Osteoblast (primary cell): ENCODE measurements at regions not wholly inside any gene's neighbourhood (a gene's known extent, or its start where the extent isn't known, plus 50 kb on each side); places are given as distances from the start of the nearest gene placed in this dataset.
A peak's percentile ranks its signal among the peaks of the same experiment; 100 is the strongest.
"Not testable (repeated sequence)": the region's sequence is repeated elsewhere in the genome, so short reads cannot be mapped to it uniquely, and the experiment has no call there.

Experiments
- DNase-seq: peaks from one replicate; pipeline ENCODE4 v3.0.0; 2011; ENCODE audit warnings: low spot score, mixed read lengths; ENCODE audit not compliant: insufficient read length; ENCODE audit errors: missing footprints
- H2AFZ ChIP-seq: 2 replicates; pipeline ENCODE4 v1.6.0; 2011; ENCODE audit warnings: mild to moderate bottlenecking, low read length
- H3K27ac ChIP-seq: 2 replicates; pipeline ENCODE4 v1.5.1; 2011; ENCODE audit warnings: mild to moderate bottlenecking, low read depth, low read length, moderate library complexity
- H3K27me3 ChIP-seq: 2 replicates; pipeline ENCODE4 v1.6.0; 2012; ENCODE audit warnings: mild to moderate bottlenecking, control low read depth, inconsistent platforms, low read length, moderate library complexity; ENCODE audit not compliant: insufficient read depth
- H3K36me3 ChIP-seq: 2 replicates; pipeline ENCODE4 v1.5.1; 2011; ENCODE audit warnings: mild to moderate bottlenecking, low read length, control low read depth, moderate library complexity; ENCODE audit not compliant: insufficient read depth
- H3K4me1 ChIP-seq: 2 replicates; pipeline ENCODE4 v1.5.1; 2011; ENCODE audit warnings: mild to moderate bottlenecking, low read length, control low read depth, moderate library complexity; ENCODE audit not compliant: insufficient read depth
- H3K4me2 ChIP-seq: 2 replicates; pipeline ENCODE4 v1.6.0; 2011; ENCODE audit warnings: mild to moderate bottlenecking, low read length; ENCODE audit not compliant: insufficient read depth
- H3K4me3 ChIP-seq: fragments of 200-600 bp; sonication (generic); 3 replicates; pipeline ENCODE4 v1.5.1; 2012; ENCODE audit warnings: mild to moderate bottlenecking, low read length, inconsistent platforms; ENCODE audit not compliant: insufficient read depth
- H3K79me2 ChIP-seq: 2 replicates; pipeline ENCODE4 v1.6.0; 2012; ENCODE audit warnings: mild to moderate bottlenecking, low read length, control low read depth, inconsistent platforms; ENCODE audit not compliant: insufficient read depth
- H3K9me3 ChIP-seq: 2 replicates; pipeline ENCODE4 v1.5.1; 2011; ENCODE audit warnings: low read depth, low read length, control low read depth
- H4K20me1 ChIP-seq: 2 replicates; pipeline ENCODE4 v1.6.0; 2012; ENCODE audit warnings: mild to moderate bottlenecking, low read length, control low read depth; ENCODE audit not compliant: insufficient read depth
- CTCF ChIP-seq: IDR thresholded peaks from 2 replicates; pipeline ENCODE4 v1.5.1; 2011; ENCODE audit warnings: mild to moderate bottlenecking, low read depth, low read length, moderate library complexity; ENCODE audit errors: extremely low read depth

- H3K36me3 ChIP-seq: no peaks in the 10 kb centered on the region
- DNase-seq: peak; percentile 95
- H3K27me3 ChIP-seq: peaks cover 29% of the 10 kb centered on the region
- H3K4me2 ChIP-seq: no peak overlapping the region
- no peak for TF ChIP-seq CTCF
- no peaks in the 10 kb centered on the region for H3K79me2 ChIP-seq
- no peak overlapping the region for H2AFZ ChIP-seq
- H3K27ac ChIP-seq: no peak overlapping the region
- no peaks in the 10 kb centered on the region for H3K9me3 ChIP-seq
- H3K4me3 ChIP-seq: no peak overlapping the region
- no peaks in the 10 kb centered on the region for H3K4me1 ChIP-seq
- no peaks in the 10 kb centered on the region for H4K20me1 ChIP-seq
Observed at GRCh38 chr1:10918531-10918930, 93.9 kb upstream of the TARDBP start.

- H3K4me3 ChIP-seq: no peak overlapping the region
- no peak overlapping the region for H2AFZ ChIP-seq
- H3K36me3 ChIP-seq: no peaks in the 10 kb centered on the region
- H3K79me2 ChIP-seq: no peaks in the 10 kb centered on the region
- no peaks in the 10 kb centered on the region for H4K20me1 ChIP-seq
- no peak overlapping the region for H3K4me2 ChIP-seq
- peaks cover 25% of the 10 kb centered on the region for H3K27me3 ChIP-seq
- H3K27ac ChIP-seq: no peak overlapping the region
- TF ChIP-seq CTCF: no peak
- H3K9me3 ChIP-seq: no peaks in the 10 kb centered on the region
- no peaks in the 10 kb centered on the region for H3K4me1 ChIP-seq
- peak; percentile 81 for DNase-seq
Observed at GRCh38 chr1:10920063-10920626, 92.3 kb upstream of the TARDBP start.

- not testable (repeated sequence) for H3K4me2 ChIP-seq, H2AFZ ChIP-seq, H3K27ac ChIP-seq, H3K4me3 ChIP-seq, H3K36me3 ChIP-seq, H3K9me3 ChIP-seq, DNase-seq, H3K4me1 ChIP-seq, H3K79me2 ChIP-seq, H4K20me1 ChIP-seq
- peaks cover 19% of the 10 kb centered on the region for H3K27me3 ChIP-seq
Observed at GRCh38 chr1:10922315-10923060, 90.0 kb upstream of the TARDBP start.

- Histone ChIP-seq H3K4me1 (no peaks in the 10 kb centered on the region), H3K36me3 (no peaks in the 10 kb centered on the region), H3K79me2 (no peaks in the 10 kb centered on the region), H3K27me3 (peaks cover 7% of the 10 kb centered on the region), H3K4me3 (no peak overlapping the region), H2AFZ (no peak overlapping the region), H3K27ac (no peak overlapping the region), H4K20me1 (no peaks in the 10 kb centered on the region), H3K9me3 (peaks cover 5% of the 10 kb centered on the region), H3K4me2 (no peak overlapping the region)
- DNase-seq: no peak
- no peak for TF ChIP-seq CTCF
Observed at GRCh38 chr1:10924030-10924429, 88.4 kb upstream of the TARDBP start.
